ENCODE measurements at regions not wholly inside any gene's neighbourhood (a gene's known extent, or its start where the extent isn't known, plus 50 kb on each side); places are given as distances from the start of the nearest gene placed in this dataset.

DNA sequence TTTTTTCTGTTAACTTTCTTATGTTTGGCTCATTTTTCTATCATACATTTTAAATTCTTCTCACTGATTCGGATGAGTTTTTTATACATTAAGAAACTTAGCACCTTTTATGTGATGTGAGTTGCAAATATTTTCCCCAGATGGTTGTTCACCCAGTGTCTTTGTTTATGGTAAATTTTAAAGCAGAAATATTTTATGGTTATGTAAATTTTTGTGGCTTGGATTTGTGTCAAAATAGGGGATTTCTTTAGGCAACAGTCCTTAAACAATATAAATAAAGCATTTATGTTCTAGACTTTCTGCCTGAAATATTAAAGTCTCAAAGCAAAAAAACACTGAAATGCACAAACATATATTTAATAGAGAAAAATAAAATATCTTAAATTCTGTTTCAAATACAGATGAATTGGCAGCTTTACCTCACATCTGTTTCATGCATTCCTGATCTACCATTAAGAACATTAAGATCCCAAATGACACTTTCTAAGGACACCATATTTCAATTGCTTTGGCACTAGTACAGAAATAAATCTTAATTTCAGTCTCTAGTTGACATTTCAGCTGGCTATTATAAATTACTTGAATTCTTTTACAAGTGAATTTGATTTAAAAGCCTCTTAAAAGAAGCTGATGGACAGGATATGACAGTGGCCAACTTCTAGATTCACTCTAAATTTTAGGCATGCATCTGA, 646.6 kb downstream of the HACE1 start (continued):
- TF ChIP-seq, protein P1, sequence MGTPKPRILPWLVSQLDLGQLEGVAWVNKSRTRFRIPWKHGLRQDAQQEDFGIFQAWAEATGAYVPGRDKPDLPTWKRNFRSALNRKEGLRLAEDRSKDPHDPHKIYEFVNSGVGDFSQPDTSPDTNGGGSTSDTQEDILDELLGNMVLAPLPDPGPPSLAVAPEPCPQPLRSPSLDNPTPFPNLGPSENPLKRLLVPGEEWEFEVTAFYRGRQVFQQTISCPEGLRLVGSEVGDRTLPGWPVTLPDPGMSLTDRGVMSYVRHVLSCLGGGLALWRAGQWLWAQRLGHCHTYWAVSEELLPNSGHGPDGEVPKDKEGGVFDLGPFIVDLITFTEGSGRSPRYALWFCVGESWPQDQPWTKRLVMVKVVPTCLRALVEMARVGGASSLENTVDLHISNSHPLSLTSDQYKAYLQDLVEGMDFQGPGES (IDR thresholded peaks at IDR 0.05) = no peak
- no peak for TF ChIP-seq SIN3A (IDR thresholded peaks at IDR 0.05; ENCODE audit: low read depth, low read length)

DNA sequence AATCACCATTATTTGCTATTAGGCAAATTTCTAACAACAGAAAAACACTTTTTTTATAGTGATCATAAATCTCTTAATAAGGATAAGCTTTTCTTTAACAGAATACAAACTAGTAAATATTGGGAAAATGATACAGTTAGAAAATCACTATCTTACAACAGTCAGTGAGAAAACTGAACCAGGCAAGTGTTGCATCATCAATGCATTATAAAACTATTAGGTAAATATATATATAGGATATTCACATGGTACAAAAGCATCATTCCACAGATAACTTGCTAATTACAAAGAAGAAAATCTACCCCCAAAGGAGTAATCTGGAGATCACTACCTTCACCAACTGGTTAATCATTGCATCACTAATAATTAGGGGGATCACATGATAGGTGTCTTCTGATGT, 652.1 kb downstream of the HACE1 start:
- ATAC-seq = no peak
- POLR2A ChIA-PET = no interaction called here

More for the DNA sequence above, 652.1 kb downstream of the HACE1 start:
- H3K4me1 ChIP-seq (ENCODE audit: control insufficient read depth, insufficient read depth, low read length) = no peaks in the 10 kb centered on the region
- FAIRE-seq (no peak), DNase-seq (ENCODE audit: low read depth, low spot score) (no peak)
- no peaks in the 10 kb centered on the region for H3K27me3 ChIP-seq (replicated peaks in 1 of 2; ENCODE audit: control insufficient read depth in 2 of 2, insufficient read depth in 2 of 2, low read length in 1 of 2)
- ChIA-PET CTCF (no interaction called here), SMC1A (ENCODE audit: uncharacterized antibody, unreplicated experiment) (no interaction called here), RAD21 (ENCODE audit: unreplicated experiment) (no interaction called here)
- no peak overlapping the region for H3K27ac ChIP-seq (ENCODE audit: control insufficient read depth, insufficient read depth)
- BruUV-seq (replicated peaks) = no TSS peak
- no peak overlapping the region for H2AFZ ChIP-seq (ENCODE audit: control insufficient read depth, low read depth, low read length)
- H3K9me3 ChIP-seq (replicated peaks; ENCODE audit: control insufficient read depth, insufficient read depth, low read length) = no peaks in the 10 kb centered on the region
- H3K36me3 ChIP-seq (ENCODE audit: control insufficient read depth in 2 of 2, insufficient read depth in 2 of 2, low read length in 1 of 2) = no peaks in the 10 kb centered on the region
- H3K79me2 ChIP-seq (ENCODE audit: control insufficient read depth, insufficient read depth, low read length) = no peaks in the 10 kb centered on the region
- H4K20me1 ChIP-seq (ENCODE audit: control insufficient read depth, insufficient read depth) = no peaks in the 10 kb centered on the region
- H3K4me2 ChIP-seq (ENCODE audit: control insufficient read depth, insufficient read depth) = no peak overlapping the region
- no peak for TF ChIP-seq ZZZ3 (IDR thresholded peaks at IDR 0.05; ENCODE audit: control insufficient read depth, insufficient read length, low read depth)
- TF ChIP-seq, protein P2, sequence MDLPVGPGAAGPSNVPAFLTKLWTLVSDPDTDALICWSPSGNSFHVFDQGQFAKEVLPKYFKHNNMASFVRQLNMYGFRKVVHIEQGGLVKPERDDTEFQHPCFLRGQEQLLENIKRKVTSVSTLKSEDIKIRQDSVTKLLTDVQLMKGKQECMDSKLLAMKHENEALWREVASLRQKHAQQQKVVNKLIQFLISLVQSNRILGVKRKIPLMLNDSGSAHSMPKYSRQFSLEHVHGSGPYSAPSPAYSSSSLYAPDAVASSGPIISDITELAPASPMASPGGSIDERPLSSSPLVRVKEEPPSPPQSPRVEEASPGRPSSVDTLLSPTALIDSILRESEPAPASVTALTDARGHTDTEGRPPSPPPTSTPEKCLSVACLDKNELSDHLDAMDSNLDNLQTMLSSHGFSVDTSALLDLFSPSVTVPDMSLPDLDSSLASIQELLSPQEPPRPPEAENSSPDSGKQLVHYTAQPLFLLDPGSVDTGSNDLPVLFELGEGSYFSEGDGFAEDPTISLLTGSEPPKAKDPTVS (IDR thresholded peaks at IDR 0.05; ENCODE audit: low read depth, low read length) = no peak
- no peak for TF ChIP-seq NBN (IDR thresholded peaks at IDR 0.05)
- TF ChIP-seq, protein P3, sequence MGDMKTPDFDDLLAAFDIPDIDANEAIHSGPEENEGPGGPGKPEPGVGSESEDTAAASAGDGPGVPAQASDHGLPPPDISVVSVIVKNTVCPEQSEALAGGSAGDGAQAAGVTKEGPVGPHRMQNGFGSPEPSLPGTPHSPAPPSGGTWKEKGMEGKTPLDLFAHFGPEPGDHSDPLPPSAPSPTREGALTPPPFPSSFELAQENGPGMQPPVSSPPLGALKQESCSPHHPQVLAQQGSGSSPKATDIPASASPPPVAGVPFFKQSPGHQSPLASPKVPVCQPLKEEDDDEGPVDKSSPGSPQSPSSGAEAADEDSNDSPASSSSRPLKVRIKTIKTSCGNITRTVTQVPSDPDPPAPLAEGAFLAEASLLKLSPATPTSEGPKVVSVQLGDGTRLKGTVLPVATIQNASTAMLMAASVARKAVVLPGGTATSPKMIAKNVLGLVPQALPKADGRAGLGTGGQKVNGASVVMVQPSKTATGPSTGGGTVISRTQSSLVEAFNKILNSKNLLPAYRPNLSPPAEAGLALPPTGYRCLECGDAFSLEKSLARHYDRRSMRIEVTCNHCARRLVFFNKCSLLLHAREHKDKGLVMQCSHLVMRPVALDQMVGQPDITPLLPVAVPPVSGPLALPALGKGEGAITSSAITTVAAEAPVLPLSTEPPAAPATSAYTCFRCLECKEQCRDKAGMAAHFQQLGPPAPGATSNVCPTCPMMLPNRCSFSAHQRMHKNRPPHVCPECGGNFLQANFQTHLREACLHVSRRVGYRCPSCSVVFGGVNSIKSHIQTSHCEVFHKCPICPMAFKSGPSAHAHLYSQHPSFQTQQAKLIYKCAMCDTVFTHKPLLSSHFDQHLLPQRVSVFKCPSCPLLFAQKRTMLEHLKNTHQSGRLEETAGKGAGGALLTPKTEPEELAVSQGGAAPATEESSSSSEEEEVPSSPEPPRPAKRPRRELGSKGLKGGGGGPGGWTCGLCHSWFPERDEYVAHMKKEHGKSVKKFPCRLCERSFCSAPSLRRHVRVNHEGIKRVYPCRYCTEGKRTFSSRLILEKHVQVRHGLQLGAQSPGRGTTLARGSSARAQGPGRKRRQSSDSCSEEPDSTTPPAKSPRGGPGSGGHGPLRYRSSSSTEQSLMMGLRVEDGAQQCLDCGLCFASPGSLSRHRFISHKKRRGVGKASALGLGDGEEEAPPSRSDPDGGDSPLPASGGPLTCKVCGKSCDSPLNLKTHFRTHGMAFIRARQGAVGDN (IDR thresholded peaks at IDR 0.05) = no peak
- TF ChIP-seq BHLHE40 (IDR thresholded peaks at IDR 0.05; ENCODE audit: borderline replicate concordance in 1 of 2, low read depth in 2 of 2, low read length in 1 of 2) = no peak
- no peak for TF ChIP-seq MEF2B (IDR thresholded peaks at IDR 0.05; ENCODE audit: partially characterized antibody, poor library complexity, severe bottlenecking)
- TF ChIP-seq, protein P4, sequence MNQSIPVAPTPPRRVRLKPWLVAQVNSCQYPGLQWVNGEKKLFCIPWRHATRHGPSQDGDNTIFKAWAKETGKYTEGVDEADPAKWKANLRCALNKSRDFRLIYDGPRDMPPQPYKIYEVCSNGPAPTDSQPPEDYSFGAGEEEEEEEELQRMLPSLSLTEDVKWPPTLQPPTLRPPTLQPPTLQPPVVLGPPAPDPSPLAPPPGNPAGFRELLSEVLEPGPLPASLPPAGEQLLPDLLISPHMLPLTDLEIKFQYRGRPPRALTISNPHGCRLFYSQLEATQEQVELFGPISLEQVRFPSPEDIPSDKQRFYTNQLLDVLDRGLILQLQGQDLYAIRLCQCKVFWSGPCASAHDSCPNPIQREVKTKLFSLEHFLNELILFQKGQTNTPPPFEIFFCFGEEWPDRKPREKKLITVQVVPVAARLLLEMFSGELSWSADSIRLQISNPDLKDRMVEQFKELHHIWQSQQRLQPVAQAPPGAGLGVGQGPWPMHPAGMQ (IDR thresholded peaks at IDR 0.05; ENCODE audit: borderline replicate concordance) = no peak
- TF ChIP-seq, protein P5, sequence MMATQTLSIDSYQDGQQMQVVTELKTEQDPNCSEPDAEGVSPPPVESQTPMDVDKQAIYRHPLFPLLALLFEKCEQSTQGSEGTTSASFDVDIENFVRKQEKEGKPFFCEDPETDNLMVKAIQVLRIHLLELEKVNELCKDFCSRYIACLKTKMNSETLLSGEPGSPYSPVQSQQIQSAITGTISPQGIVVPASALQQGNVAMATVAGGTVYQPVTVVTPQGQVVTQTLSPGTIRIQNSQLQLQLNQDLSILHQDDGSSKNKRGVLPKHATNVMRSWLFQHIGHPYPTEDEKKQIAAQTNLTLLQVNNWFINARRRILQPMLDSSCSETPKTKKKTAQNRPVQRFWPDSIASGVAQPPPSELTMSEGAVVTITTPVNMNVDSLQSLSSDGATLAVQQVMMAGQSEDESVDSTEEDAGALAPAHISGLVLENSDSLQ (IDR thresholded peaks at IDR 0.05) = no peak
- TF ChIP-seq KAT2A (conservative IDR thresholded peaks at IDR 0.05; ENCODE audit: control insufficient read depth, low read depth, low read length) = no peak
- TF ChIP-seq NFXL1 (IDR thresholded peaks at IDR 0.05; ENCODE audit: borderline replicate concordance) = no peak
- H3K9ac ChIP-seq (ENCODE audit: control insufficient read depth, insufficient read depth, low read length) = no peak overlapping the region
- in situ Hi-C loops (cut with MboI) = no loop called here
- intact Hi-C loops (cut with micrococcal nuclease; ENCODE audit: unreplicated experiment) = no loop called here
- no peak overlapping the region for H3K4me3 ChIP-seq
